EH (cell line): ENCODE measurements at regions not wholly inside any gene's neighbourhood (a gene's known extent, or its start where the extent isn't known, plus 50 kb on each side); places are given as distances from the start of the nearest gene placed in this dataset.
"Not testable (repeated sequence)": the region's sequence is repeated elsewhere in the genome, so short reads cannot be mapped to it uniquely, and the experiment has no call there.

Experiments used
- DNase-seq: peaks from one replicate; pipeline ENCODE4 v3.0.0-alpha.2; 2015; ENCODE audit warnings: low read depth

- DNase-seq, result no peak
Observed at GRCh38 chr15:35928847-35929246, 382.9 kb upstream of the DPH6 start.

GRCh38 chr15:35929740-35930444 is 383.9 kb upstream of the DPH6 start:
- DNase-seq, result no peak

- DNase-seq, result no peak
Observed at GRCh38 chr15:35931799-35932341, 385.9 kb upstream of the DPH6 start.

GRCh38 chr15:35932531-35932930 is 386.6 kb upstream of the DPH6 start:
- no peak for DNase-seq

- DNase-seq, result peak; percentile 3
Observed at GRCh38 chr15:35933531-35933930, 387.6 kb upstream of the DPH6 start.

GRCh38 chr15:35934383-35935049 is 388.6 kb upstream of the DPH6 start:
- no peak for DNase-seq

- DNase-seq, result peak; percentile 11
Observed at GRCh38 chr15:35936284-35936683, 390.3 kb upstream of the DPH6 start.

GRCh38 chr15:35937380-35937779 is 391.4 kb upstream of the DPH6 start:
- no peak for DNase-seq

GRCh38 chr15:35944945-35945585 is 399.1 kb upstream of the DPH6 start:
- no peak for DNase-seq

- no peak for DNase-seq
Observed at GRCh38 chr15:35953424-35953823, 407.5 kb upstream of the DPH6 start.

GRCh38 chr15:35956056-35956455 is 410.1 kb upstream of the DPH6 start:
- no peak for DNase-seq

GRCh38 chr15:35958021-35958420 is 412.1 kb upstream of the DPH6 start:
- no peak for DNase-seq

GRCh38 chr15:35958975-35959374 is 413.0 kb upstream of the DPH6 start:
- DNase-seq, result peak; percentile 9

- DNase-seq, result no peak
Observed at GRCh38 chr15:35963326-35963725, 417.4 kb upstream of the DPH6 start.

GRCh38 chr15:35966781-35967180 is 420.8 kb upstream of the DPH6 start:
- DNase-seq, result no peak

GRCh38 chr15:35967968-35968367 is 422.0 kb upstream of the DPH6 start:
- not testable (repeated sequence) for DNase-seq

GRCh38 chr15:35973029-35973428 is 427.1 kb upstream of the DPH6 start:
- DNase-seq, result no peak

GRCh38 chr15:35974052-35974451 is 428.1 kb upstream of the DPH6 start:
- no peak for DNase-seq

GRCh38 chr15:35975941-35976340 is 430.0 kb upstream of the DPH6 start:
- no peak for DNase-seq

GRCh38 chr15:35979608-35980007 is 433.6 kb upstream of the DPH6 start:
- no peak for DNase-seq

GRCh38 chr15:35980719-35981118 is 434.8 kb upstream of the DPH6 start:
- peak; percentile 57 for DNase-seq

GRCh38 chr15:35986191-35986721 is 440.3 kb upstream of the DPH6 start:
- DNase-seq, result no peak

- no peak for DNase-seq
Observed at GRCh38 chr15:35987056-35987455, 441.1 kb upstream of the DPH6 start.
